ENCODE measurements at regions not wholly inside any gene's neighbourhood (a gene's known extent, or its start where the extent isn't known, plus 50 kb on each side); places are given as distances from the start of the nearest gene placed in this dataset.
"Not testable (repeated sequence)": the region's sequence is repeated elsewhere in the genome, so short reads cannot be mapped to it uniquely, and the experiment has no call there.

- ATAC-seq (no peak), DNase-seq (no peak)
- intact Hi-C loops (cut with DNase I, micrococcal nuclease), result no loop called here
These were observed 126.4 kb upstream of the MDFIC start for GRCh38 chr7:114795475-114795874.

DNA sequence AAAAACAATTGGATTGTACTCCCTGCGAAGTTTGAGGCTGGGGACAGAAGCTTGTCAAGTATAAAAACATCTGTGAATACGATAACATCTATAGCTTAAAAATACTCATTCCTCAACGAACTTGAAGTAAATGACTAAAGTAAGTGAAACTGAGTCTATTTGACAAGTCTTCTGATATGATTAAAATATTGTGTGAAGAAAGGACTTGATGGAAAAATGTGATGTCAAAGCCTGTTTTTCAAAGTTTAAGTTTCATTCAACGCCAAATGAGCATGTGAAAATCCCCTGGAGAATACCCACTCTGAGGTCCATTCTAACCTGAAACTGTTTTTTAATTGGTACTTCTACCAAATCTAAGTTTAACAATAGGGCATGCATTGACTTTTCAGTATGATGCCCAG lies 122.3 kb upstream of the MDFIC start:
- intact Hi-C loops (cut with DNase I, micrococcal nuclease), result no loop called here
- ATAC-seq, result no peak
- DNase-seq, result no peak

- DNase-seq (no peak), ATAC-seq (no peak)
- intact Hi-C loops (cut with DNase I, micrococcal nuclease), result no loop called here
These were observed 119.3 kb upstream of the MDFIC start for GRCh38 chr7:114802632-114803031.

DNA sequence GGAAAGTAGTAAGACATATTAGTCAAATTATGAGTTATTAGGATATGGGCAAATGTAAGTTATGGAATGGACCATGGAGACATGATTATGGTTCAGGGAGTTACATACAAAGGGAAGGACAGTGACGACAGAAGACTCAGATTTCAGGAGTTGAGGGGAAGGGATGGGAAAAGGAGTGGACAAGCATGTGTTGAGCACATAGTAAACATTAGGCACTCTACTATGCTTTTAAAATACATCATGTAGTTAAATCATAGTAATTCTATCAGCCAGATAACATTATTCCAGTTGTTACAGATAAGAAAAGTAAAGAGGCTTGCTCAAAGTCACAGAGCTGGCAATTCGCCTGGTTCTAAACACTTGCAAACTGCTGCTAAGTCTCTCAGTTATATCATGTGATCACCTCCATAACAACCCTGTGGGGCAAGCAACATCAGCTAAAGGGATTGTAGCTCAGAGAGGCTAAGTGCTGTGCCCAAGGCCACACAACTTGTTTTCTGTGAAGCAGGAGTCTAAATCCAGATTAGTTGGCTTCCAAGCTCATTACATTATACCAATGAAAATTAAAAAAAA lies 115.2 kb upstream of the MDFIC start:
- peak in 1 of 2 donors; percentile 26 for DNase-seq
- intact Hi-C loops (cut with DNase I, micrococcal nuclease), result no loop called here
- ATAC-seq, result peak; percentile 27

- intact Hi-C loops (cut with DNase I, micrococcal nuclease), result no loop called here
- ATAC-seq, result no peak
- no peak for DNase-seq
These were observed 109.3 kb upstream of the MDFIC start for GRCh38 chr7:114812570-114812969.

- ATAC-seq (no peak), DNase-seq (no peak)
- intact Hi-C loops (cut with DNase I, micrococcal nuclease), result no loop called here
These were observed 108.3 kb upstream of the MDFIC start for GRCh38 chr7:114813624-114814023.

DNA sequence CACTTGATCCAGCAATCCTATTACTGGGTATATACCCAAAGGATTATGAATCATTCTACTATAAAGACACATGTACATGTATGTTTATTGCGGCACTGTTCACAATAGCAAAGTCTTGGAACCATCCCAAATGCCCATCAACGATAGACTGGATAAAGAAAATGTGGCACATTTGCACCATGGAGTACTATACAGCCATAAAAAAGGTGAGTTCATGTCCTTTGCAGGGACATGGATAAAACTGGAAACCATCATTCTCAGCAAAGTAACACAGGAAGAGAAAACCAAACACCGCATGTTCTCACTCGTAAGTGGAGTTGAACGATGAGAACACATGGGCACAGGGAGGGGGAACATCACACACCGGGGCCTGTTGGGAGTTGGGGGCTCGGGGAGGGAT lies 104.9 kb upstream of the MDFIC start:
- intact Hi-C loops (cut with DNase I, micrococcal nuclease); DNase-seq; ATAC-seq: not testable (repeated sequence)

GRCh38 chr7:114818501-114818900 lies 103.4 kb upstream of the MDFIC start:
- DNase-seq (no peak), ATAC-seq (no peak)
- intact Hi-C loops (cut with DNase I, micrococcal nuclease), result no loop called here

- no peak for ATAC-seq
- DNase-seq, result no peak
- intact Hi-C loops (cut with DNase I, micrococcal nuclease), result no loop called here
These were observed 102.1 kb upstream of the MDFIC start for GRCh38 chr7:114819616-114820362.

DNA sequence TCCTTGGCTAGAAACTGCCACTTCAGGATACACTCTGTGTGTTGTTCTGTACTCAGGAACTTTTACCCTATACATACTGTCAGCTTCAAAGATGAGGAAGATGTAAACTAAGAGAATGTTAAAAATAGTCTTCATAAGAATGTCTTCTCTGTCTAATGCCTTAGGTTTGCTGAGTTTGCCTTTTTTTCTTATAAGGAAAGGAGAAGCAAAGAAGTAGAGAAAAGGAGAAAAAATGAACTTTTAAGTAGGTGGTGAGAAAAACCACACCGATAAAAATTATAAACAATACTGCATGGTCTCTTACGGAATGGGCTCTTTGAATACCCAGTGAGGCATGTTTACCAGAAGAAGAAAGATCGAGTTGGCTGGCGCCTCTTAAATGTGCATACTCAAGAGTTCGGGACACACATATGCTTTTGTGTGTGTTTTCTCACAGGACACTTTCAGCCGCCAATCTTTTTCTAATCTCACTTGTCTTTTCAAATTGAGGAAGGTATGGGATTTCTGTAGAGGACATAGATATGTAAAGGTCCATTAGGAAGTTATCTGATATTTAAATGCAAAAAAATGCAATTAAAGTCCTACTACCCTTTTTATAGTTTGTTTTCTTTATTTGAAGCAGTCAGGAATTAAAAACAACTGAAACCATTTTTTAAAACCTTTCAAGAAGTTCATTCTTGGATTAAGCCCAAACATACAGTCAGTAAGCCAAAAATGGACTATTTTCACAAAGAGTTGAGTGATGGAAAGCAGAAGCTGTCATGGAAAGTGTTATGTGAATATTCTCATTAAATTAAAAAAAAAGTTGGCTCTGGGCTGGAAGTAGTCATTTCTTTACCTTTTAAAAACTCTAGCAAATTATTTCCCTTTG lies 100.6 kb upstream of the MDFIC start:
- ATAC-seq (no peak), DNase-seq (no peak)
- intact Hi-C loops (cut with DNase I, micrococcal nuclease), result no loop called here

- ATAC-seq (no peak), DNase-seq (no peak)
- intact Hi-C loops (cut with DNase I, micrococcal nuclease), result no loop called here
These were observed 99.8 kb upstream of the MDFIC start for GRCh38 chr7:114822131-114822530.

DNA sequence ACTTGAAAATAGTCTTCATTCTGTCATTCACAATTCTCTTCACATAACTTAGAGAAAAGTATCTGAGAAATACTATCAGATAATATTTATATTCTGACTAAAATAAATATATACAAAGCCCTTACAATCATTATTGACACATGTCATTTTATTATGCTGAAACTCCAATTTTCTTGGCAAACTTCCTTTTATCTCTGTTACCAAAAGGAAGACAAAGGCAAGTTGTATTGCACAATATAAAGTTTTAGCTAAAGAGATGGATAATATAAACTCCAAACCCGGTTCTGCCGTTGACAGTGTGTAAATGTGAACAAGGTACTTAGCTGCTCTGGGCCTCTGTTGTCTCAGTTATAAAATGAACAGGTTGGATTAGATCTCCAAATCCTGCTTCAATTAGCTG lies 99.0 kb upstream of the MDFIC start:
- intact Hi-C loops (cut with DNase I, micrococcal nuclease), result no loop called here
- DNase-seq, result no peak
- no peak for ATAC-seq

GRCh38 chr7:114823290-114823689 lies 98.6 kb upstream of the MDFIC start:
- ATAC-seq, result no peak
- intact Hi-C loops (cut with DNase I, micrococcal nuclease), result no loop called here
- no peak for DNase-seq

- intact Hi-C loops (cut with DNase I, micrococcal nuclease), result no loop called here
- ATAC-seq, result no peak
These were observed 96.4 kb upstream of the MDFIC start for GRCh38 chr7:114825423-114825951.

GRCh38 chr7:114830952-114831351 lies 90.9 kb upstream of the MDFIC start:
- DNase-seq (no peak), ATAC-seq (no peak)
- intact Hi-C loops (cut with DNase I, micrococcal nuclease), result no loop called here

More at GRCh38 chr7:114825423-114825951, 96.4 kb upstream of the MDFIC start:
- DNase-seq, result no peak

- no peak for DNase-seq
- ATAC-seq, result no peak
- intact Hi-C loops (cut with DNase I, micrococcal nuclease), result no loop called here
These were observed 88.8 kb upstream of the MDFIC start for GRCh38 chr7:114832906-114833595.

DNA sequence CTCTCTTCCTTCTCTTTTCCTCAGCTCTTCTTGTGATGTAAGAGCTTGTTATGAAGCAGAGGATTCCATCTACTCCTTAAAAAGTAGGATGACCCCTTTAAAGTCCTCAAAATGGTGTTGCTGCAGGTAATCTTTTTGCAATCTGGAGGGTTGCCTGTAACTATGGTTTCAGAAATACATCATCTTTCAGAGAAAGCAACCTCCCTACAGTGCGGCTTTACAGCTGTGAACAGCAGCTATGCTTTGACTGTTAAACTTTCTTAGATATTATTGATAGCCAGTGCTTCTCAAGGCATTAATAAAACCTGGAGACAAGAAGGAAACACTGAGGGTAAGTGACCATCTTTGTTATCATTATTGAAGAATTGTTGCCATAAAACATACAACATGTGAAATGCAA lies 86.6 kb upstream of the MDFIC start:
- no peak for DNase-seq
- ATAC-seq, result no peak
- intact Hi-C loops (cut with DNase I, micrococcal nuclease), result no loop called here

GRCh38 chr7:114835861-114836260 lies 86.0 kb upstream of the MDFIC start:
- DNase-seq (no peak), ATAC-seq (no peak)
- intact Hi-C loops (cut with DNase I, micrococcal nuclease), result no loop called here

- DNase-seq (no peak), ATAC-seq (no peak)
- intact Hi-C loops (cut with DNase I, micrococcal nuclease), result no loop called here
These were observed 79.3 kb upstream of the MDFIC start for GRCh38 chr7:114842551-114843065.
